Activated B cell treated with CpG ODN at 0.5 μM for 24 hours (primary cell): ENCODE measurements at regions not wholly inside any gene's neighbourhood (a gene's known extent, or its start where the extent isn't known, plus 50 kb on each side); places are given as distances from the start of the nearest gene placed in this dataset.

Experiments used
- ATAC-seq: fragments of 200-7000 bp; cut with Tn5 transposase; one replicate; pipeline ENCODE4 v1.10.0; 2021; ENCODE audit warnings: low read depth, mild to moderate bottlenecking, moderate library complexity
- CTCF ChIA-PET: fragments of 350-600 bp; sonication (Branson Sonifier 250); formaldehyde crosslinking; loops from one replicate; lab custom pipeline; 2021; ENCODE audit warnings: antibody characterized with exemption; lab: Charles Lee
- POLR2A ChIA-PET: fragments of 350-600 bp; sonication (Branson Sonifier 250); formaldehyde crosslinking; loops from one replicate; lab custom pipeline; 2021; ENCODE audit warnings: antibody characterized with exemption; lab: Charles Lee
- DNase-seq: peaks from one replicate; pipeline ENCODE4 v3.0.0; 2022
- H3K27ac Mint-ChIP-seq: one replicate; pipeline ENCODE4 v1.8.0; 2020; ENCODE audit warnings: mixed read lengths
- H3K27me3 Mint-ChIP-seq: one replicate; pipeline ENCODE4 v1.8.0; 2021; ENCODE audit warnings: mixed read lengths
- H3K36me3 Mint-ChIP-seq: one replicate; pipeline ENCODE4 v1.8.0; 2021; ENCODE audit warnings: low read depth, mixed read lengths
- H3K4me1 Mint-ChIP-seq: one replicate; pipeline ENCODE4 v1.8.0; 2021; ENCODE audit warnings: mixed read lengths
- H3K4me3 Mint-ChIP-seq: one replicate; pipeline ENCODE4 v1.8.0; 2020; ENCODE audit warnings: mild to moderate bottlenecking, mixed read lengths
- H3K9me3 Mint-ChIP-seq: one replicate; pipeline ENCODE4 v1.8.0; 2020; ENCODE audit warnings: mixed read lengths
- CTCF ChIP-seq: fragments of 200-600 bp; IDR thresholded peaks from one replicate; pipeline ENCODE4 v1.8.0; 2022; ENCODE audit warnings: antibody characterized with exemption, mild to moderate bottlenecking
- intact Hi-C: fragments of 100-400 bp; cut with micrococcal nuclease; formaldehyde crosslinking; loops from one replicate; pipeline ENCODE4 v1.15.1; 2024

DNA sequence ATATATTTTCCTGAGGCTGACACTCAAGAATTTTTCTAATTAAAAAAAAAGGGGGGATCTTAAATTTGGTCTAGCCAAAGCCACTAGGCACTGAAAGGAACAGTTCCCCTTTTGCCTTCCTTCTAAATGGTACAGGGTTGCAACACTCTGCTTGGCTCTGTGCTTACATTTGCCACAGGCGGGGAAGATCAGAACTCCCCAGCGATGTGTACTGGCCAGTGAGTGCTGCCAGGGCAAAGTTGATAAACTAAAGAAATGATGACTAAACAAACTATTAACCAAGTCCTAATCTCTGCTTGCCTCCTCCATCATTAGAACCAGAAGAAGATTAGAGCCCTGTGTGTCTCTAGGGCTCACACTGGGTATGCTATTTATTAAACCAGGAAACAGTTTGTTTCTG is 75.3 kb upstream of the SCEL start:
- Mint-ChIP-seq H3K9me3 (no peaks in the 10 kb centered on the region), H3K27ac (no peak overlapping the region), H3K36me3 (no peaks in the 10 kb centered on the region), H3K4me3 (no peak overlapping the region), H3K4me1 (peaks cover 30% of the 10 kb centered on the region), H3K27me3 (no peaks in the 10 kb centered on the region)
- ATAC-seq, result peak; percentile 91
- no peak for TF ChIP-seq CTCF
- intact Hi-C loops, result loop anchor here (1.0 kb wide), 1 partner anchor 31 kb away; no protein-coding TSS in a partner anchor
- DNase-seq, result no peak
- ChIA-PET CTCF (interaction anchor here (2.5 kb wide), 1 partner anchor 18 kb away, joined by 8 read pairs; no protein-coding TSS in a partner anchor), POLR2A (interaction anchor here (0.6 kb wide), 1 partner anchor 30 kb away, joined by 7 read pairs; no protein-coding TSS in a partner anchor)

- Mint-ChIP-seq H3K36me3 (no peaks in the 10 kb centered on the region), H3K27ac (no peak overlapping the region), H3K9me3 (no peaks in the 10 kb centered on the region), H3K4me1 (peaks cover 31% of the 10 kb centered on the region), H3K4me3 (no peak overlapping the region), H3K27me3 (no peaks in the 10 kb centered on the region)
- ChIA-PET POLR2A (interaction anchor here (1.2 to 1.6 kb wide), 2 partner anchors 30 to 134 kb away, joined by 3 to 4 read pairs; no protein-coding TSS in a partner anchor), CTCF (interaction anchor here (2.5 kb wide), 1 partner anchor 19 kb away, joined by 8 read pairs; no protein-coding TSS in a partner anchor)
- no peak for TF ChIP-seq CTCF
- ATAC-seq (no peak), DNase-seq (no peak)
- intact Hi-C loops, result loop anchor here (1.0 kb wide), 1 partner anchor 11 kb away; no protein-coding TSS in a partner anchor
Measured at GRCh38 chr13:77459592-77459991, 75.9 kb upstream of the SCEL start.

- no peak for TF ChIP-seq CTCF
- Mint-ChIP-seq H3K27me3 (no peaks in the 10 kb centered on the region), H3K4me3 (no peak overlapping the region), H3K36me3 (no peaks in the 10 kb centered on the region), H3K9me3 (no peaks in the 10 kb centered on the region), H3K27ac (no peak overlapping the region), H3K4me1 (peaks cover 31% of the 10 kb centered on the region)
- ChIA-PET POLR2A (interaction anchor here (1.2 to 1.6 kb wide), 2 partner anchors 29 to 133 kb away, joined by 3 to 4 read pairs; no protein-coding TSS in a partner anchor), CTCF (interaction anchor here (2.5 kb wide), 1 partner anchor 20 kb away, joined by 8 read pairs; no protein-coding TSS in a partner anchor)
- intact Hi-C loops, result loop anchor here (1.0 kb wide), 1 partner anchor 10 kb away; no protein-coding TSS in a partner anchor
- no peak for DNase-seq
- ATAC-seq, result no peak
Measured at GRCh38 chr13:77458736-77459135, 76.8 kb upstream of the SCEL start.

GRCh38 chr13:77457966-77458365 is 77.5 kb upstream of the SCEL start:
- POLR2A ChIA-PET, result no interaction called here
- intact Hi-C loops, result no loop called here
- ATAC-seq, result no peak
- Mint-ChIP-seq H3K4me1 (peaks cover 31% of the 10 kb centered on the region), H3K27me3 (no peaks in the 10 kb centered on the region), H3K27ac (no peak overlapping the region), H3K36me3 (no peaks in the 10 kb centered on the region), H3K4me3 (no peak overlapping the region), H3K9me3 (no peaks in the 10 kb centered on the region)
- DNase-seq, result no peak
- CTCF ChIA-PET, result no interaction called here
- TF ChIP-seq CTCF, result no peak

GRCh38 chr13:77456271-77456670 is 79.2 kb upstream of the SCEL start:
- TF ChIP-seq CTCF, result no peak
- no peaks in the 10 kb centered on the region for H3K36me3 Mint-ChIP-seq
- intact Hi-C loops, result no loop called here
- no peak overlapping the region for H3K4me3 Mint-ChIP-seq
- ChIA-PET POLR2A (interaction anchor here (0.7 to 1.3 kb wide), 2 partner anchors 13 to 127 kb away, joined by 4 to 6 read pairs; no protein-coding TSS in a partner anchor), CTCF (no interaction called here)
- H3K4me1 Mint-ChIP-seq, result peaks cover 31% of the 10 kb centered on the region
- H3K27me3 Mint-ChIP-seq, result no peaks in the 10 kb centered on the region
- no peak for ATAC-seq
- no peaks in the 10 kb centered on the region for H3K9me3 Mint-ChIP-seq
- no peak for DNase-seq
- no peak overlapping the region for H3K27ac Mint-ChIP-seq
